Fibroblast of skin of back (primary cell): ENCODE measurements at regions not wholly inside any gene's neighbourhood (a gene's known extent, or its start where the extent isn't known, plus 50 kb on each side); places are given as distances from the start of the nearest gene placed in this dataset.

Experiments used
- DNase-seq: peaks from one replicate; pipeline ENCODE4 v3.0.0-alpha.2; 2013

GRCh38 chr1:59154401-59154800 lies 142.5 kb upstream of the FGGY start:
- DNase-seq = peak; percentile 61

DNA sequence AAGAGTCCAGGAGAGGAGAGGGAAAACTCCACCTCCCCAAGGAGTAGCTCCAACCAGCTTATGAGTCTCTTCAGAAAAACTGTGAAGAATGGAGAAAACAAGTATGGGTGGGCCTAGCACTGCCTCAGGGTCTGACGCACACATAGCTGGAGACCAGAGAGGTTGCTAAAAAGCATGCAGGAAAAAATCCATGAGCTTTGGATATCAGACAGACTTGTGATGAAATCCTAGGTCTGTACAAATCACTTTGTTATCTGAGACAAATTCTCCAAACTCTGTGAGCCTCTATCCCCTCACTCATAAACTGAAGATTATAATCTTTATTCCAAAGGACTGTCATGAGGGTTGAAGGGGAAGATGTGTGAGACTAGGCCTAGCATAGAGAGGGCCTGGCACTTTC lies 141.5 kb upstream of the FGGY start:
- no peak for DNase-seq

GRCh38 chr1:59156051-59156450 lies 140.8 kb upstream of the FGGY start:
- no peak for DNase-seq

DNA sequence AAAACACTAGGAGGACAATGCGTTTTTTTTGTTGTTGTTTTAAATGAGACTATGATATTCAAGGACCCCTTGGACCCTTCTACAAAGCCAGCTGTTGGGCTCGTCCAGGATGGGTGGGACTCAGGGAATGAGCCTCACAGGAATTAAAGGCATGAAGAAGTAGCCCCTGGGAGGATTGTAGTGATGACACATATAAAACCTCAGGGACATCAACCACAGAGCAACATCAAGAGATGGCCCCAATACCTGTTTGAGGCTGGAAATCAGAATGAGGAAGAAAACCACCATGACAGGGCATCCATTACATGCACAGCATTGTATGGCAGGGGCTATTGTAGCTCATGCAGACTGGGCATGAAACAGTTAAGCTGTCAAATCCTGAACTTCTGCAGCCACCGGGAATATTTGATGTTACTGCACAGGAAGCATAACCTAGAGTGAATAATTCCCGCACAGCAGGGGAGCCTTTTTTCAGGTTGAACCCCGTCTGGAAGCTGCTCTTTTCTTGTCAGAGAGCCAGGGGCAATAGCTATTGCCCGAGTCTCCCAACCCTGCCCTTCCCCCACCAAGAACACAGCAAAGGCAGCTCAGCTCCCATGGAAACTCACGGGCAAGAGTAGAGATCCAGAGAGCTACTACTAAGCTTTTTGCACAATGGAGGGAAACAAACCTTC lies 140.2 kb upstream of the FGGY start:
- DNase-seq = peak; percentile 82

GRCh38 chr1:59158321-59158720 lies 138.6 kb upstream of the FGGY start:
- no peak for DNase-seq

DNA sequence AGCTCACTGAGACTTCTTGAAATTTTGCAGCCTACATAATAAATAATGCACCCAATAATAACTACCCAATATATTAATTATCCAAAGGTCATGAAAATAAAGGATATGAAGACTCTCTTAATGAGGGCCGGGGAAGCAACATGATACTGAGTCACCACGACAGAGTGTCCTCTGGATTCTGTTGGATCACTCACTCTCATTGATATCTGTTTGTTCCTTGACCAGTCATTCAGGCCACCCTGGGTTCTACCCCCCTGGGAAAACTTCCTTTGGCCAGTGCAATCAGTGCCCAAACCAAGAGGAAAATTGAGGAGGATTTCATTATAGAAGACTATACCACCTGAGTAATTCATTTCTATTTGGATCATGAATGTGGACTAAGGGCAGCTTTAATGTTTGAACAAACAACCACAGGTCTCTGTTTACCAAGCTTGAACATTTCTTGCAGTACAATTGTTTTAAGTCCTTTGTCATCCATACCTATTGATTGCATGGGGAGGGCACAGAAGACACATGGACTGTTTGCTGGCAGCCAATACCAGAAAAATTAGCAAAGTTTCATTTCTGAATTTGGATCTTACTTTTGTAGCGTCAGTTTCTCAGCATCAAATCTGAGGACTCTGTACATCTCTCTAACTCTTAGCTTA lies 137.2 kb upstream of the FGGY start:
- no peak for DNase-seq

DNA sequence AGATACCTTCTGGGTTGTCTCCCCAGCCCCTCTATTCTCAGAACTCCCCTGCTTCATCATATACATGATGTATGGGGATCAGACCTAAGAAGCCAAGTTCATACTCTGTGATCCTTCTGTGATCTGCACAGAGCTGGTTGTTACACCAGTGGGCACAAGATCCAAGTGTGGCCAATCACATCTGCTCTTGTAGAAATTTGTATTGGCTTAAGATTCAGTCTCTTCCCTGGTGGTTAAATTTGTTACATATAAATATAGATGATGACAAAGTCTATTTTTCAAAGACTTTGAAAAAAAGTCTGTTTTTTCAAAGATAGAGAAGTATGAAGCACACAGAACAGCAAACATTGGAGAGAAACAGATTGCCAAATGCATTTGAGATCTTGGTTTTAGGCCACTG lies 135.8 kb upstream of the FGGY start:
- no peak for DNase-seq

- no peak for DNase-seq
Measured at GRCh38 chr1:59162665-59163064, 134.2 kb upstream of the FGGY start.

GRCh38 chr1:59163268-59164092 lies 133.4 kb upstream of the FGGY start:
- peak; percentile 75 for DNase-seq

- no peak for DNase-seq
Measured at GRCh38 chr1:59164371-59164770, 132.5 kb upstream of the FGGY start.

GRCh38 chr1:59165353-59165752 lies 131.5 kb upstream of the FGGY start:
- no peak for DNase-seq

DNA sequence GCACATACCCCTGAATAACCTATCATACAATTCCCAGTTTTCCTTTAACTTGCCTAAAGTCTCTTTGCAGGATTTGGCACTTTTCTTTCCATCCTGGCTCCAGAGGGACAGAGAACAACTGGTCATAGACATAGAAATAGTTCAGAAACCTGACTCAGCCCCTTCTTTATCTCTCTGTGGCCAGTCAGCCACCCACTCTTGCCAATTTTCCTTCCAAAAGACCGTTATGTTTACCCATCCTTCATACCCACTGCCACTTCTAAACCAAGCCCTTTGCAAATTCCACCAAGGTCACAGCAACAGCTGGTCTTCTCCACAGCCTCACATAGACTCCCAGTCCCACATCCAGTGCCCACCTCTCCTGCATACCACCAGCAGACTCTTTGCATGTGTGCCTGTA lies 127.2 kb upstream of the FGGY start:
- DNase-seq = no peak

DNA sequence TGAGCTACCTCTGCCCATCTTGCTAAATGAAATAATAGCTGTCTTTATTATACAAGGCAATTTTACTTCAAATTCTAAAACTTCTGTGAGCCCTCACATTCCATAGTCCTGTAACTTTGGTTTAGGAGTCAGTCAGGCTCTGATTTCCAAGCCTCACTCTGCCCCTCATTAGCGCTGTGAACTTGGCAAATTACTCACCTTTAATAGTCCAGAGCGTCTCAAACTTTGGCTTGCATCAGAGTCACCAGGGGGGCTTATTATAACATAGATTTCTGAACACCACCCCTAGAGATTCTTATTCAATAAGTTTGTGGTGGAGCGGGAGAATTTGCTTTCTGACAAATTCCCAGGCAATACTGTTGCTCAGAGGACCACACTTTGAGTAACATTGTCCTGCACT lies 126.2 kb upstream of the FGGY start:
- DNase-seq = no peak

DNA sequence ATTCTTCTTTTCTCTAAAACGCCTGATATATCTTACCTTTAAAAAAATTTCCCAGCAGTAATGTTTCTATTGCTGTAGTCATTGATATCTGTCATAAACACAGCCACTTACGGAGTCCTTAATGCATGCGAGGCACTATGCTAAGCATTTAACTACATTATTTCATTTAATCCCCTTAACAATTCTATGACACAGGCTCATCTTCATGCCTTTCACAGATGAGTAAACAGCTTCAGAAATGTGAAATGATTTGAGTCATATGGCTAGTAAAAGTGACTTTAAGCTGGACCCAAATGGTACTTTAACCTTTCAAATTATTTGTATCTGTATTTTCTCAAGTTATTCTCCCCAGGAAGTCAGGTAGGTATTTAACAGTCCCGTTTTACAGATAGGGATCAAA lies 125.1 kb upstream of the FGGY start:
- DNase-seq = no peak

DNA sequence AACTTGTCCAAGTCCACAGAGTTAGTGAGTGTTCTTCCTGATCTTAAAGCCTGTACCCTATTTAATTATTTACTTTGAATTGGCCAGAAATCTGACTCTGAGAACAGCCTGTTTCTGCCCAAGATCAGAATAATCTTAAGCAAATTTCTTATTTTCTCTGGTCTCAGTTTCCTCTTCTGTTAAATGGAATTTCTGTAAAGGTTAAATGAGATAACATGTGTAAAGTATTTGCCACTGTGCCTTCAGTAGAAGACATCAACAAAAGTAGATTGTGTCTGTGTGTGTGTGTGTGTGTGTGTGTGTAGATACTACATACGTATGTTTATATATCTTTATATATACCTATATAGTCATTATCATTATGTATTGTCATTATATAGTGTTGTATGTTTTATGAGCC lies 124.2 kb upstream of the FGGY start:
- DNase-seq = no peak

GRCh38 chr1:59173721-59174120 lies 123.2 kb upstream of the FGGY start:
- DNase-seq = peak; percentile 78

GRCh38 chr1:59176471-59176870 lies 120.4 kb upstream of the FGGY start:
- DNase-seq = no peak

- no peak for DNase-seq
Measured at GRCh38 chr1:59177756-59178155, 119.1 kb upstream of the FGGY start.

- peak; percentile 64 for DNase-seq
Measured at GRCh38 chr1:59178339-59179187, 118.3 kb upstream of the FGGY start.

GRCh38 chr1:59179673-59180072 lies 117.2 kb upstream of the FGGY start:
- DNase-seq = peak; percentile 19

DNA sequence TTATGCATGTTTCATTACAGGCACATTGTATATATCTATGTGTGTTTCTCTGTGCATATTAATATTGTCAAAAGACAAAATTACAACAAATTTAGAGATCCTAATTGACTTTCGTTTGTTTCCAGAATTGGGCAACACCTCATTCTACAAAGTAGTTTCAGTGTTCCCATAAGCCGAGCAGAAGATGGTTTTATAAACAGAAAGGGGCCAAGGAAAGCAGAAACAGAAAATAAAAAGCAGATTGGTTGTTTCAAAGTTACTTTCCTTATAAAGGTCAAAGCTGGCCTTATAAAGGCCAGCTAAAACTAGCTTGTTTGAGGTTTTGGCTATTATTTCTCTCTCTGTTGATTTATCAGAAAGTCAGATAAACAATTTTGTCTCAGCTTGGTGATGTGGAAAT lies 116.2 kb upstream of the FGGY start:
- no peak for DNase-seq

DNA sequence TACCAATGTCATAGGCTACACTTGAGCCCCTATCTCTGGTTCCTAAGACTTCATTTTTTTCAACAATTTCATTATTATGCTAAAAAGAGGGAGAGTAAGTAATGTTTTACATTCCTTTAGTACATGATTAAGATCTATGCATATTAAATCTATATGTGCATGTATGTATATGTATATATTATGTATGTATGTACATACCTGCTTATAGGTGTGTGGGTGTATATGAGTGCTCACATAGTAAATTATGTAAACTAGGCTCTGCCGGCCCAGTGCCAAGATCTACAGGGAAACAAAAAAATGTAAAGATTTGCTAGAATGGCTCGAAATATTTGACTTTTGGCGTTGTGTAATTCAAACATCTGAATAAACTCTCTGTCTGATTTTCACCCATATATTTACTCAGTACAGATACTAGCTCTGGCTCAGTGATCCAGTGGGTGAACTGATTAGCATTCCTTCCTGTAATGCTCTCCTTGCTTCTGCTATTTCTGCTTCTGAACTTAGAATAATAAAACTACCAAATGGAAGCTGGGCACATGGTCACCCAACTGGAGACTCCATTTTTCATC lies 113.1 kb upstream of the FGGY start:
- DNase-seq = no peak
